HL-60 (cell line): ENCODE measurements at regions not wholly inside any gene's neighbourhood (a gene's known extent, or its start where the extent isn't known, plus 50 kb on each side); places are given as distances from the start of the nearest gene placed in this dataset.

Experiments used
- CTCF ChIP-seq: IDR thresholded peaks from one replicate; pipeline ENCODE4 v1.5.1; 2011; ENCODE audit warnings: low read length, control low read depth, inconsistent platforms; ENCODE audit not compliant: insufficient read depth
- REST ChIP-seq: IDR thresholded peaks from 2 replicates; pipeline ENCODE4 v1.6.1; 2012; ENCODE audit warnings: low read depth; ENCODE audit not compliant: insufficient replicate concordance

GRCh38 chr3:66603151-66603611, 102.4 kb upstream of the LRIG1 start:
- TF ChIP-seq CTCF (no peak), REST (no peak)
